SH-SY5Y (cell line): ENCODE measurements at regions not wholly inside any gene's neighbourhood (a gene's known extent, or its start where the extent isn't known, plus 50 kb on each side); places are given as distances from the start of the nearest gene placed in this dataset.

Source experiments
- GATA2 ChIP-seq: IDR thresholded peaks from 2 replicates; pipeline ENCODE4 v1.6.1; 2011; ENCODE audit warnings: mild to moderate bottlenecking, low read depth, low read length
- GATA3 ChIP-seq: IDR thresholded peaks from 2 replicates; pipeline ENCODE4 v1.6.1; 2011; ENCODE audit warnings: low read depth, mild to moderate bottlenecking, low read length, moderate library complexity

DNA sequence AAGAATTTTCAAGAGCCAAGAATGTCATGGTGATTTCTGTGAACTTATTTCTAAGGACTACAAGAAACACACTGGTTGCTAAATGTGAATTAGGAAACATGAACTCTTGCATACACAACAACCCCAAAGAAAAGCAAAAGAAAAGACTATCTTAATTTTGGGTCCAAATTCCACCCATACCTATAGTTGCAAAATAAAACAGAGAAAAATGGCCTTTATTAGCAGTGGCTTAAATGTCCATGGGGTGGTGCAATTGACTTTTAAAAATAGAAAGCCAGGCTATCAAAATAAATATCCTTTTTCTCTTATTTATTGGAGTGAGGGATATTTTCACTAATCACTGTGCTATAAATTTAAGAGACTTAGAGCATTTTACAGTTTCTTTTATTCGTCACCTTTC is 80.9 kb upstream of the DPYD start:
- TF ChIP-seq GATA3, result no peak

DNA sequence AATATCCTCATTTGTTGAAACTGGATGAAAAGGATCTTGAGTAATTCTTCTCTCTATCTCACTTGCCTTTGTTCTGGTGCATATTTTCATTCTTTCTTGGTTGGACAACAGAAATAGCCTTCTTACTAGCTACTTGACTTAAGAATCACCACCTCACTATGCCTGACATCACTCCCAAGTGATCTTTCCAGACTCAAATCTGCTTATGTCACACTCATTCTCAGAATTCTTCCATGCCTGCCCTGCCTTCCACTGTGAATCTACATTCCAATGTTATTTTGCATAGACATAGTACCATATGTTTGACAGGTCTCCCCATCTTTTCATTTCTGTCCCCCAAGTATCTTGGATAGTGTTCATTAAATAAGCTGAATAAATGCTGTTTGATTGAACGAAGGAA is 78.5 kb upstream of the DPYD start:
- TF ChIP-seq GATA3, result no peak
- TF ChIP-seq GATA2, result no peak

DNA sequence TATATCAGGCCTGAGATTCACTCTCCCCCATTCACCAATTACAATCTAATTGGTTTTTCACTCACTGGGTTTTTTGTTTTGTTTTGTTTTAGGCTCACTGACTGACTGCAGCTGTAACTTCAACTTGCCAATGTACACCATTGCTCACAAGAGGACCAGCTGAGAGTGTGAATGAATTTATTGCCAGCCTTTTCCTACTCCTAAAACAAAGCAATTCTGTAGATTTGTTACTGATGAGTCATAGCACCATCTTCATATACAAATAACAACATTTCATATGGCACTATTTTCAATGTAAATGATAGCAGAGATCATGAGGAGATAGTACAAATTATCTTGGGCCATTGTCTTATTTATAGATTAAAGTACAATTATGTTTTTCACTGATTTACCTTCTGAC is 76.0 kb upstream of the DPYD start:
- TF ChIP-seq GATA3, result no peak
- no peak for TF ChIP-seq GATA2

- TF ChIP-seq GATA3, result no peak
- no peak for TF ChIP-seq GATA2
These were observed 68.4 kb upstream of the DPYD start for GRCh38 chr1:97989094-97989680.

DNA sequence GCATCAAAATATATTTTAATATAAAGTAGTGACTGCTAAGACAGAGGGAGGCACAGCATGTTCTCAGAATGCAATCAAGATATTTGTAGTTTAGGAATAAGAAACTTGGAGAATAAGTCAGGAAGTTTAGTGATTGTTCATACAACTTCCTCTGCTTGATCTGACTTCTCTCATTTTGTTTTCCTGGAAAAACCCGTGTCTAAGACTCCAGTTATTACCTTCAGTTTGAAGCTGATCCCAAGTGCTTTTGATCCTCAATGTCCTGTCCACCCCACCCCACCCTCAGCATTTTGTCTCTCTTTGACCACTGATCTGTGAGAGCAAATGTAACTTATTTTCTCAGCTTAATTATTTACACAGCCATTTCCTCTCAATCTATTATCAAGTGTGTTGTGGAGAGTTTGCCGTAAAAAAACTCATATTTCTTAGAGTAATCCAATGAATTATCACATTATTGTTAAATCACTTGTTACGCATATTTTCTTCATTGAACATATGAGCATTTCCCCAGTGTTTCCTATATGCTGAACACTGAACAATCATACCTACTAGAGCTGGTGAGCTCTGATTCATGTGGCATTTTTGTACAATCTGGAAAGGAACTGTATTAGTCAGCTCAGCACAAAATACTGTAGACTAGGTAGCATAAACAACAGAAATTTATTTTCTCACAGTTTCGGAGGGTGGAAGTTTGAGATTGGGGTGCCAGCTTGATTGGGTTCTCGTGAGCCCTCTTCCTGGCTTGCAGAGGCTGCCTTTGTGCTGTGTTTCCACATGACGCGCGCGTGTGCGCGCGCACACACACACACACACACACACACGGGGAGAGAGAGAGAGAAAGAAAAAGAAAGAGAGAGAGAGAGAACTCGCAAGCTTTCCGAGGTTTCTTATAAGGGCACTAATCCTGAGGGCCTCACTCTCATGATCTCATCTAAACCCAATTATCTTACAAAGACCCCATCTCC is 65.5 kb upstream of the DPYD start:
- TF ChIP-seq GATA3, result no peak
- TF ChIP-seq GATA2, result no peak

DNA sequence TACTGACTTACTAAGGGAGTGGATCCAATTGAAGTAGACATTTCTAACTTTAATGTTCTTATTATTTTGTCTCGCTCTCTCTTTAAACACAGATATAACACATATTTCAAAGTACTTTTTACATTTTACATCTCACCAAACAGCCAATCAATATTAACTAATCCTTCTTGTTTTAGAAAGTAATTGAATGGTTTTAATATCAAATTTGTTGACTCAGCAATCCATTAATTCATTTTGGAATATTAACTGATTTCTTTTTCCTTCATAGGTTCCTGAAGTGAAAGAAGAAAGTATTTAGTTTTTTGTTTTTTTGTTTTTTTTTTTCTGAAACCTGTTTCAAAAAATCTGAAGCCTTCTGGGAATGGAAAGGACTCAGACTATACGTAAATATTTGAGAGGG is 62.3 kb upstream of the DPYD start:
- TF ChIP-seq GATA2 (no peak), GATA3 (no peak)

GRCh38 chr1:97980530-97980929 is 59.7 kb upstream of the DPYD start:
- TF ChIP-seq GATA3, result no peak
- TF ChIP-seq GATA2, result no peak

DNA sequence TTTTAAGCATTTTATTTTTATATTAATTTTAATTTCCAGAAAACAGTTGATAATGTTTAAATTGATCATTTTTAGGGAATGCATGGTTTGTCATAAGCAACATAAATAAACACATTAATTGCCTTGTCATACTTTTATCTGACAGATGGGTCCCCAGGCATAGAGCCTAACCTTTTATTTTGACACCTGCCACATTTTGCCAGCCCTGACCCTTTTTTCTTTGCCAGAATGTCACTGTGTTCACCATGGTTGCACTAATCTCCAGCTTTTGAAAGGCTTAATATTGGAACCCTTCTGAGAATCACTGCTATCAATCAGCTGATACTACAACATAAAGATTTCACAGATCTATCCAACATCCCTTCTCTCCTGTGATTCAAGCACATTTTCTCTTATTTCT is 56.0 kb upstream of the DPYD start:
- TF ChIP-seq GATA3, result no peak
- no peak for TF ChIP-seq GATA2
